ENCODE measurements at regions not wholly inside any gene's neighbourhood (a gene's known extent, or its start where the extent isn't known, plus 50 kb on each side); places are given as distances from the start of the nearest gene placed in this dataset.

GRCh38 chr16:85284141-85284817 is 172.0 kb upstream of the CIBAR2 start:
- WGBS (ENCODE audit: low lambda C conversion rate, missing lambda C conversion rate) = 60% methylated on average over 38 of the region's 38 CpGs
- Histone ChIP-seq H3K27me3 (no peaks in the 10 kb centered on the region), H3K9me2 (replicated peaks; ENCODE audit: insufficient read depth) (no peaks in the 10 kb centered on the region), H3K4me2 (no peak overlapping the region), H3K27ac (no peak overlapping the region), H3K79me2 (peaks cover 11% of the 10 kb centered on the region), H3K36me3 (replicated peaks; ENCODE audit: insufficient read depth, low read depth) (no peaks in the 10 kb centered on the region), H3K4me3 (no peak overlapping the region), H4K20me1 (ENCODE audit: insufficient read depth, poor library complexity, severe bottlenecking) (peaks cover 3% of the 10 kb centered on the region), H3K4me1 (ENCODE audit: insufficient read depth) (peaks cover 15% of the 10 kb centered on the region), H2AFZ (no peak overlapping the region), H3K9me3 (ENCODE audit: low read depth) (no peaks in the 10 kb centered on the region)
- no peak for TF ChIP-seq EZH2 (IDR thresholded peaks at IDR 0.05; ENCODE audit: borderline replicate concordance)
- TF ChIP-seq EZH2phosphoT487 (IDR thresholded peaks at IDR 0.05; ENCODE audit: low read depth, severe bottlenecking, unreplicated experiment) = no peak
- TF ChIP-seq CTCF (IDR thresholded peaks at IDR 0.05; ENCODE audit: poor library complexity) = no peak
- DNase-seq (ENCODE audit: low spot score) = no peak

- Histone ChIP-seq H3K9me3 (ENCODE audit: low read depth) (no peaks in the 10 kb centered on the region), H3K36me3 (replicated peaks; ENCODE audit: insufficient read depth, low read depth) (no peaks in the 10 kb centered on the region), H4K20me1 (ENCODE audit: insufficient read depth, poor library complexity, severe bottlenecking) (peaks cover 3% of the 10 kb centered on the region), H3K9me2 (replicated peaks; ENCODE audit: insufficient read depth) (no peaks in the 10 kb centered on the region), H2AFZ (no peak overlapping the region), H3K4me1 (ENCODE audit: insufficient read depth) (peaks cover 22% of the 10 kb centered on the region), H3K27me3 (no peaks in the 10 kb centered on the region), H3K4me2 (no peak overlapping the region), H3K27ac (no peak overlapping the region), H3K4me3 (no peak overlapping the region), H3K79me2 (peaks cover 14% of the 10 kb centered on the region)
- TF ChIP-seq CTCF (IDR thresholded peaks at IDR 0.05; ENCODE audit: poor library complexity) = no peak
- no peak for TF ChIP-seq EZH2 (IDR thresholded peaks at IDR 0.05; ENCODE audit: borderline replicate concordance)
- no peak for TF ChIP-seq EZH2phosphoT487 (IDR thresholded peaks at IDR 0.05; ENCODE audit: low read depth, severe bottlenecking, unreplicated experiment)
- no peak for DNase-seq (ENCODE audit: low spot score)
- WGBS (ENCODE audit: low lambda C conversion rate, missing lambda C conversion rate) = 92% methylated on average over 7 of the region's 7 CpGs
Measured at GRCh38 chr16:85285681-85286065, 173.4 kb upstream of the CIBAR2 start.

- Histone ChIP-seq H3K36me3 (replicated peaks; ENCODE audit: insufficient read depth, low read depth) (no peaks in the 10 kb centered on the region), H3K4me2 (peak overlapping the region; percentile 49), H2AFZ (no peak overlapping the region)
Measured at GRCh38 chr16:85286066-85286831, 174.0 kb upstream of the CIBAR2 start.

More at GRCh38 chr16:85286066-85286831, 174.0 kb upstream of the CIBAR2 start:
- H4K20me1 ChIP-seq (ENCODE audit: insufficient read depth, poor library complexity, severe bottlenecking) = peaks cover 3% of the 10 kb centered on the region
- TF ChIP-seq CTCF (IDR thresholded peaks at IDR 0.05; ENCODE audit: poor library complexity) (no peak), EZH2phosphoT487 (IDR thresholded peaks at IDR 0.05; ENCODE audit: low read depth, severe bottlenecking, unreplicated experiment) (no peak), EZH2 (IDR thresholded peaks at IDR 0.05; ENCODE audit: borderline replicate concordance) (no peak)
- no peak overlapping the region for H3K4me3 ChIP-seq
- no peaks in the 10 kb centered on the region for H3K27me3 ChIP-seq
- DNase-seq (ENCODE audit: low spot score) = no peak
- peaks cover 28% of the 10 kb centered on the region for H3K4me1 ChIP-seq (ENCODE audit: insufficient read depth)
- H3K9me2 ChIP-seq (replicated peaks; ENCODE audit: insufficient read depth) = no peaks in the 10 kb centered on the region
- 79% methylated on average over 29 of the region's 29 CpGs for WGBS (ENCODE audit: low lambda C conversion rate, missing lambda C conversion rate)
- H3K79me2 ChIP-seq = peaks cover 16% of the 10 kb centered on the region
- H3K27ac ChIP-seq = peak overlapping the region; percentile 16
- H3K9me3 ChIP-seq (ENCODE audit: low read depth) = no peaks in the 10 kb centered on the region

Measured in hepatocyte (in vitro differentiated cells).